ENCODE measurements at regions not wholly inside any gene's neighbourhood (a gene's known extent, or its start where the extent isn't known, plus 50 kb on each side); places are given as distances from the start of the nearest gene placed in this dataset.

DNA sequence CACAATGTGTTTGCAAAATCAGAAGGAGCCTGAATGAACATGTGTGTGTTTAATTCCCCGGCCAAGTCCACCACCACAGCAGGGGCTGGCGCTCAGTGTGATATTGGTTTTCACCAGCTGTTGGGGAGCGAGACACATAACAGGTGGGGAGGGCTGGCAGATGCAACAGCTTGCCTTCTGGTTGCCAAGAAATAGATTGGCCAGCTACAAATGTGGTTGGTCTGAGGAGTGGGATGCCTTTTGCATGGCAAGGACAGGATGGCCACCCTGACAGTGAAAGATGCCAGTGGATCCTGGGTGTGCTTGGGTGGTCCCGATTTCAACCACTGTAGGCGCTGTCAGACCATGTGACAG, 292.5 kb upstream of the FZD8 start:
- TF ChIP-seq, protein P1, sequence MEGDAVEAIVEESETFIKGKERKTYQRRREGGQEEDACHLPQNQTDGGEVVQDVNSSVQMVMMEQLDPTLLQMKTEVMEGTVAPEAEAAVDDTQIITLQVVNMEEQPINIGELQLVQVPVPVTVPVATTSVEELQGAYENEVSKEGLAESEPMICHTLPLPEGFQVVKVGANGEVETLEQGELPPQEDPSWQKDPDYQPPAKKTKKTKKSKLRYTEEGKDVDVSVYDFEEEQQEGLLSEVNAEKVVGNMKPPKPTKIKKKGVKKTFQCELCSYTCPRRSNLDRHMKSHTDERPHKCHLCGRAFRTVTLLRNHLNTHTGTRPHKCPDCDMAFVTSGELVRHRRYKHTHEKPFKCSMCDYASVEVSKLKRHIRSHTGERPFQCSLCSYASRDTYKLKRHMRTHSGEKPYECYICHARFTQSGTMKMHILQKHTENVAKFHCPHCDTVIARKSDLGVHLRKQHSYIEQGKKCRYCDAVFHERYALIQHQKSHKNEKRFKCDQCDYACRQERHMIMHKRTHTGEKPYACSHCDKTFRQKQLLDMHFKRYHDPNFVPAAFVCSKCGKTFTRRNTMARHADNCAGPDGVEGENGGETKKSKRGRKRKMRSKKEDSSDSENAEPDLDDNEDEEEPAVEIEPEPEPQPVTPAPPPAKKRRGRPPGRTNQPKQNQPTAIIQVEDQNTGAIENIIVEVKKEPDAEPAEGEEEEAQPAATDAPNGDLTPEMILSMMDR (conservative IDR thresholded peaks at IDR 0.05; ENCODE audit: low read depth, low read length) = no peak
- no peak for TF ChIP-seq EZH2 (IDR thresholded peaks at IDR 0.05; ENCODE audit: borderline replicate concordance, low read depth, low read length, poor library complexity, severe bottlenecking)

All from A673 (cell line).